KOPT-K1 (cell line): ENCODE measurements at regions not wholly inside any gene's neighbourhood (a gene's known extent, or its start where the extent isn't known, plus 50 kb on each side); places are given as distances from the start of the nearest gene placed in this dataset.
"Not testable (repeated sequence)": the region's sequence is repeated elsewhere in the genome, so short reads cannot be mapped to it uniquely, and the experiment has no call there.

Source experiments
- H3K27ac ChIP-seq: fragments of 200-600 bp; sonication (generic); 2 replicates; pipeline ENCODE4 v1.5.1; 2016; ENCODE audit warnings: antibody characterized with exemption, mild to moderate bottlenecking, low read depth, low read length; ENCODE audit not compliant: poor library complexity, severe bottlenecking
- H3K36me3 ChIP-seq: fragments of 200-600 bp; sonication (generic); 2 replicates; pipeline ENCODE4 v1.5.1; 2017; ENCODE audit warnings: antibody characterized with exemption, mild to moderate bottlenecking, low read length, moderate library complexity; ENCODE audit not compliant: insufficient read depth
- H3K9me3 ChIP-seq: fragments of 200-600 bp; sonication (generic); 2 replicates; pipeline ENCODE4 v1.5.1; 2017; ENCODE audit warnings: antibody characterized with exemption, low read length, mild to moderate bottlenecking; ENCODE audit not compliant: insufficient read depth, poor library complexity, severe bottlenecking

DNA sequence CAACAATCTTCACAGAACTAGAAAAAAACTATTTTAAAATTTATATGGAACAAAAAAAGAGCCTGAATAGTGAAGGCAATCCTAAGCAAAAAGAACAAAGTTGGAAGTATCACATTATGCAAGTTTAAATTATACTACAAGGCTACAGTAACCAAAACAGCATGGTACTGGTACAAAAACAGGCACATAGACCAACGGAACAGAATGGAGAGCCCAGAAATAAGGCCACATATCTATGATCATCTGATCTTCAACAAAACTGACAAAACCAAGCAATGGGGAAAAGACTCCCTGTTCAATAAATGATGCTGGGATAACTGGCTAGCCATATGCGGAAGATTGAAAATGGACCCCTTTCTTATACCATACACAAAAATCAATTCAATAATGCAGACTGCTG, 74.4 kb upstream of the RTN4 start:
- H3K27ac ChIP-seq, H3K36me3 ChIP-seq, H3K9me3 ChIP-seq: not testable (repeated sequence)

DNA sequence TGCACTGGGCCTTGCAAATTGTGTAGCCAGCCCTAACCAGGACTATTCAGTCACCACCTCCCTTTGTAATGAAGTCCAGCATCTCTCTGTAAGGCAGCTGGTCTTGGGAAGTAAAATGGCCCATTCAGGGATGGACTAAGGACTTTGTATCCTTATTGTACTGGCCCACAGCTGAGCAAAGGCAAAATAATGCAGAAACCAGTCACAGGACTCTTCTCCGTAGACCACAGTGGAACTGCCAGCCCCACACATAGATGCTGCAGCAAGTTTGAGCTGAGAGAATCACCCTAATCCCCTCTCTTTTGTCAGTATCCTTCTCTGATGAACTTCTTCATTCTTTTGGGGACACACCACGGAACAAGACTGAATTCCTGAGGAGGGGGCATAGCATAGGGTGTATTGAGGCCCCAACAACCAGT, 73.6 kb upstream of the RTN4 start:
- no peak overlapping the region for H3K27ac ChIP-seq

DNA sequence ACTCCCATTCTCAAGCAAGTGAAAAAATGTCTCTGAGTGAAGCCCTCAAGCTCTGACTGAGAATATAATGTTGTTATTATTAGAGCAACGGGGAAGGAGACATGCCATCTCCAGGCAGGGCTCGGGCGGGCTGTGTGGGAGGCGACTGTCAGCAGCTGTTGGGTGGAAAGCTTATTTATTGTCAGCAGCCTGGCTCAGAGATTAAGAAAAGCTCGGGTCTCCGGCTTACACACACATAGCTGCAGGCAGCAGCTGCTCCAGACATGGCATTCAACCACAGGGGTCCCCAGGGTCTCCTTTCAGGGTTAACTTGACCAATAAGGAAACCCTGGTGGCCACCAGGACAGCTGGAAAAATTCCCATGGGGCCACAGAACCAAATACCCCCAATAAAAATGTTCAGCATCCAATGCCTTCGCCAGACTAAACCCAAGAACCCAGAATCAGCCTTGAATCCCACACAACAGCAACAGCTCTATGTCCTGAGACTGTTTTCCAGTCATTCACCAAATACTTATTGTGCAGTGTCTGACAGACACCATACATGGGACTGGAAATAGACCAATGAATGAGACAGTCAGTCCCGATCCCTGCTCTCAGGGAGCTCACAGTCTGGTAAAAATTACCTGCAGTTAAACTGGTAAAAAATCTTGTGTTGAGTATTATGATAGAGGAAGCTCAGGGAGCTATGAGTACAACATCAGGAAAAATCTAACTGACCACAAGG, 70.5 kb upstream of the RTN4 start:
- Histone ChIP-seq H3K27ac (no peak overlapping the region), H3K36me3 (no peaks in the 10 kb centered on the region)

More for the DNA sequence above, 73.6 kb upstream of the RTN4 start:
- no peaks in the 10 kb centered on the region for H3K36me3 ChIP-seq
- H3K9me3 ChIP-seq: no peaks in the 10 kb centered on the region

DNA sequence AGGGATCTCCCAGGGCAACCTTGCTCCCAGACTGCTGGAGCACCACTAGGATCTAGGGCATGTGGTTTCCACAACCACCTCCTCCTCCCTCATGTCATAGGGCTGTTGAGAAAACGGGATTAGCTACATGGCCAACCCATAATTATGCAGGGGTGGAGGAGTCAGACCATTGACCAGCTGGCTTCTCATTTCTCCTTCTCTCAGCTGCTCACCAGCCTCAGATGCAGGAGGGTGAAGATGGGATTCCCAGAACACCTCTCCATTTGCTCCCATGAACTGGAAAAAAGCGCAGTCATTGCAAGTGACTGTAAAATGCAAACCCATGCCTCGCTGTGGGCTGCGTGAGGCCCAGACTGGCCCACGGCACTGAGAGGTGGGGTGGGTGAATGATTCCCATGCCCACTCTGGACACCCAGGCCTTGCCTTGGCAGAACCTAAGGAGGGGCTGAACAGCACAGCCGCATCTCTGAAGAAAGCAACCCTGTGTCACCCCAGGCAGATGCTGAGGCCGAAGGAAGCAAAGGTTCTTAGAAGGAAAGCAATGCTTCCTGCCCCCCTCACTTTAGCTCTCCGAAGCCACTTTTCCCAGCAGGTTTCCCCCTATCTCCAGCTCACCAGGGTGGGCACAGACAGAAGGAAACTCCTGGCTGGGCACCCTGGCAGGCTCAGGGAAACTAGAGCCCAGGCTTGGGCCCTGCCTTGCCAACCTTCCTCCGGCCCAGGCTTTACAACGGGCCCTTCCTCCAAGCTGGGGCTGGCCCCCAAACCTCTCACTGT, 69.6 kb upstream of the RTN4 start:
- Histone ChIP-seq H3K27ac (no peak overlapping the region), H3K36me3 (no peaks in the 10 kb centered on the region), H3K9me3 (no peaks in the 10 kb centered on the region)

More for the DNA sequence above, 70.5 kb upstream of the RTN4 start:
- no peaks in the 10 kb centered on the region for H3K9me3 ChIP-seq

DNA sequence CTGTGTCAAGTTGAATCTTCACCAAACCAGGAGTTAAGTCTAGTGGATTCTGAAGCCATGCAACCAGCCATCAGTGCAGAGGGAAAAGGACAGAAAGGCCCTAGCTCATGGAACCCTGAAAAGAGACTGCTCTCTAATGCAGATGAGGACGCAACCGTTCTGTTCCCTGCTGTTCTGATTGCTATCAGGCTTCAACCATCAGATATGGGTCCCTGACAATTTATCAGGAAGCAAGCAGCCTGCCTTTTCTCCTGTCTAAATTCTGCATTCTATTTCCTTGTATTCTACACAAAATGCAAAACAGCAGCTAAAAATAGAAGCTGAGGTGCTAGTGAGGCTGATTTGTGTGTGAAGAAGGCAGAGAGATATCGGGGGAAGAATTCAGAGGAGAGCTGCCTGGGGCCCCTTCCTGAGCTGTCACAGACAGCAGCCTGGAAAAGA, 68.4 kb upstream of the RTN4 start:
- no peaks in the 10 kb centered on the region for H3K9me3 ChIP-seq
- H3K36me3 ChIP-seq: no peaks in the 10 kb centered on the region
- no peak overlapping the region for H3K27ac ChIP-seq

DNA sequence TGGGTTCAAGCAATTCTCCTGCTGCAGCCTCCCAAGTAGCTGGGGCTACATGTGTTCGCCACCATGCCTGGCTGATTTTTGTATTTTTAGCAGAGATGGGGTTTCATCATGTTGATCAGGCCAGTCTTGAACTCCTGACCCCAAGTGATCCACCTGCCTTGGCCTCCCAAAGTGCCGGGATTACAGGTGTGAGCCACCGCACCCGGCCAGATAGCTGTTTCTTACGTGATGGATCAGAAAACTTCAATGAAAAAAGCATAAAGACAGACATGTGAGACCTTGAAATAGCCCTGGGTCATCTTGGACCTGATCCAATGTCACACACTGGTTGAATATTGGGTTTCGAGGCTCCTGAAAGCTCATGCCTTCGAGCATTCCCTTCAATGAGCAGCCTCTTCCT, 66.7 kb upstream of the RTN4 start:
- H3K36me3 ChIP-seq: no peaks in the 10 kb centered on the region
- no peaks in the 10 kb centered on the region for H3K9me3 ChIP-seq
- H3K27ac ChIP-seq: no peak overlapping the region

DNA sequence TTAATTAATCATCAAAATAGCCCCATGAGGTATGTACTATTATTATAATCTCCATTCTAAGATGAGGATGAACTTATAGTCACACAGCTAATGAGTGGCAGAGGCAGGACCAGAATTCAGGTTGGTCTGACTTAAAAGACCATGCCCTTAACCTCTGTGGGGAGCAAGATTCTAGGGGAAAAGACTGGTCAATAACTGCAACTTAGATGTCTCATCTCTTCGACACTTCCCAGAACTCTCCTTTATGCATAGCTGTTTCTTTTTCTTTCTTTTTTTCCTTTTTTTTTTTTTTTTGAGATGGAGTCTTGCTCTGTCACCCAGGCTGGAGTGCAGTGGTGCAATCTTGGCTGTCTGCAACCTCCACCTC, 66.3 kb upstream of the RTN4 start:
- H3K27ac ChIP-seq: no peak overlapping the region
- no peaks in the 10 kb centered on the region for H3K9me3 ChIP-seq
- H3K36me3 ChIP-seq: no peaks in the 10 kb centered on the region

DNA sequence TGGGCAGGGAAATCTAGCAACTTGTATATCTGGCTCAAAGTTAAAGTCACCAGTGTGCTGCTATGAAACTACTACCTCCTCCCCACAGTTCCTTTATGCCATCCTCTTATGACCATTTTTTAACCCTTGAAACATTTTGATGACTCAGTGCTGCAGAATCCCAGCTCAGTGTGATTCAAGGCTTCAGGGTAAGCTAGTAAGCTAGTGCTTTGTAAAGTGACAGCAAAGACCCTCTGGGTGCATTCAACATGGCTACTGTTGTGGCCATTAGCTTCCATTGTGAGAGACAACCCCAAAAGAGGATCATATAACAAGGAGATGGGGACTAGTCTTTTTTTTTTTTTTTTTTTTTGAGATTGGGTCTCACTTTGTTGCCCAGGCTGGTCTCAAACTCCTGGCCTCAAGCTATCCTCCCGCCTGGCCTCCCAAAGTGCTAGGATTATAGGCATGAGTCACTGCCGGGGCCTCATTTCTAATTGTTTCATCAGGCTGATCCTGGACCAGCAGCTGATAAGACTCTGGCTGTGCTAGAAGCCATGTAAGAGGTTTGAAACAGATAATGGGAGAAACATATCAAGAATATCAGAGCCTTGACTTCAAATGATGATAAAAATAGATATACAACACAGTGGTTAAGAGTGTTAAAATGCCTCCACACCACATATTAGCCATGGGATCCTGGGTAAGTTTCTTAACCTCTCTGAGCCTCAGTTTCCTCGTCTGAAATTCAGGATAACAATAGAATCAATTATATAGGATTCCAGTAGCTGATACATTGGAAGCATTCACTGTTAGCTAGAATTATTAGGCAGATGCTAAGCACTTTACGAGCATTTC, 65.7 kb upstream of the RTN4 start:
- Histone ChIP-seq H3K9me3 (no peaks in the 10 kb centered on the region), H3K36me3 (no peaks in the 10 kb centered on the region), H3K27ac (no peak overlapping the region)

DNA sequence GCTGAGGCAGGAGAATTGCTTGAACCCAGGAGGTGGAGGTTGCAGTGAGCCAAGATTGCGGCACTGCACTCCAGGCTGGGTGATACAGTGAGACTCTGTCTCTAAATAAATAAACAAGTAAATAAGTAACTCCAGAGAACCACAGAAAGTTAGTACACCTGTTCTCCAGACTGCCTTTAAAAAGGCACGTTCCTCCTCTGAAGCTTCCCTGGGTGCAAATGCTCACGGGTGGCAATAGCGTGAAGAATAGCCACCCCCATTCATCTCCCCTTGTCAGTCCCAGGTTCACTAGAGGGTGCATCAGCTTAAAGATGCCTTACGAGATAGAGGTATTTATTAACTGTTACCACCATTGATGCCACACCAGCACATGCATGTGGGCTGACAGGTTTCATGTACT, 64.3 kb upstream of the RTN4 start:
- H3K27ac ChIP-seq: no peak overlapping the region
- no peaks in the 10 kb centered on the region for H3K36me3 ChIP-seq
- no peaks in the 10 kb centered on the region for H3K9me3 ChIP-seq

DNA sequence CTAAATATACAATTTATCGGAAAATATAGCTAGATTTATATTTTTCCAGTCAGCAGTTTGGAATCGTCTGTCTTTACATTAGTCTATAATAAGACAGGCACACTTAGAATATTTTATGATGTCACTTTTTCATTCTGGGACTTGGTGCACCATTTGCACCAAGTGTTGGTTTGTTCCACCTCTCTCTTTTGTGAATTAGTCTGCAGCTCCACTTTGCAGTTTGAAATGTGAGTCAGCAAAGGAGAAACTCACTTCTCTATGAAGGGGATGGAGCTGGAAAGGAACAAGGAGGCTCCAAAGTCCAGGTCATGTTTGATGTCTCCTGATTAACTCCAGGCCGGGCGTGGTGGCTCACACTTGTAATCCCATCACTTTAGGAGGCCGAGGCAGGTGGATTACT, 63.8 kb upstream of the RTN4 start:
- H3K27ac ChIP-seq: no peak overlapping the region
- no peaks in the 10 kb centered on the region for H3K9me3 ChIP-seq
- no peaks in the 10 kb centered on the region for H3K36me3 ChIP-seq

DNA sequence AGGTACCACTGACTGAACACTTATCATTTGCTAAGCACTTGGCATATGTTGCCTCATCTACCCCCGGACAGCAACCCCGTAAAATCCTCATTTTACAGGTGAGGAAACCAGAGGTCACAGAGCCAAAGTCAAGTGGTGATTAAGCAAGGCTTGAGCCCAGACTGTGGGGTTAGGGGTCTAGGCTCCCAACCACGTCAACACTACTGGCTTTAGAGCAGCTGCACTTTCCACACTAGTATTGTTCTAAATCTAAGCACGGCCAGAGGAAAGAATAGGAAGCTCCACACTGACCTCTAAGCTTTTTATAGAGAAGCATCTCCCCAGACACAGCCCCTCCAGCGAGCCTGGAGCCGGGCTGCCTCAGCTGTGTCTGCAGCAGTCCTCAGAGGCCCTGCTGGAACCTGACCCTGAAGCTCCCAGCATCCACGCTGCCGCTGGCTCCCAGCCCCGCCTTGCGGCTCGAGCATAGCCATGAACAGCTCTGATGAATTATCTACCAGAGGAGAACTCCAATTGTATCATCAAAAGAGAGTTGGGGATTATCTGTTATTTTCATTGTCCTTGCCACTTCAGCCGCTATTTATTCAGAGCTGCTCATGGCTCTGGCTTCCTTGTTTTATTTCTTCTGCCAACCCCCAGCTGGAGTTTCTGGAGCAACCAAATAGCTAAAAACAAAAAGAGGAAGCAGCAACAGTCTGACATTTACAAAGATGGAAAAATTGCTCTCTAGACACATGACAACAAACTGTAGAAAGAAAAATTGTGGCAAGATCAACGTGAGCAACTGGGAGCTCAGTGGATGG, 62.2 kb upstream of the RTN4 start:
- no peak overlapping the region for H3K27ac ChIP-seq
- H3K9me3 ChIP-seq: no peaks in the 10 kb centered on the region
- H3K36me3 ChIP-seq: no peaks in the 10 kb centered on the region

DNA sequence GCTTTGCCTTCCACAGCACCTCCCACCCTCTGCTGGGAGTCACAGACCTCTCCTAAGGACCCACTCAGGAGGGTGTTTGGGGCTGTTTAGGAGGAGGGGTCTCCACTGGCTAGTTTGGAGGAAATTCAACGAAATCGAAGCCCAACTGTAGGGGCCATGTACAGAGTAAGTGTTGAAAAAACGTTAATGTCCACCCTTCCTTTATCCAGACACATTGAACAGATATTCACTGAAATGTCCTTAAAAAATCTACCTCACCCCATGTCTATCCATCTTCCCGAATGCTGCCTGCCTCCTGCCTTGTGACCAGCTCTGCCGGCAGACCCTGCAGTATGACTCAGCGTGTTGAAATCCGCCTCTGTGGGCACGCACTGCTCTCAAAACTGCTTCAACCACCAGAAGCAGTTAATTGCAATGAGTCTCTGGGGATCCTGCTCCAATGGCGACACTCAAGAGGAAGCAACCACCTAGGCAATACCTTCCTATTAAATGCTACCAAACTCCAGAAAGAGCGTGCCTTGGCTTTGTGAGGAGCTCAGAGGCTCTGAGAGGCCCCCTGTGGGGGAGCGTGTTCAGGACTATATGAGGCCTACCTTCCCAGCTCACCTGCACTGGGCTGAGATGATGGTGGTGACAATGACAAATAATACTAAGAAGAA, 61.4 kb upstream of the RTN4 start:
- Histone ChIP-seq H3K27ac (no peak overlapping the region), H3K36me3 (no peaks in the 10 kb centered on the region), H3K9me3 (no peaks in the 10 kb centered on the region)

DNA sequence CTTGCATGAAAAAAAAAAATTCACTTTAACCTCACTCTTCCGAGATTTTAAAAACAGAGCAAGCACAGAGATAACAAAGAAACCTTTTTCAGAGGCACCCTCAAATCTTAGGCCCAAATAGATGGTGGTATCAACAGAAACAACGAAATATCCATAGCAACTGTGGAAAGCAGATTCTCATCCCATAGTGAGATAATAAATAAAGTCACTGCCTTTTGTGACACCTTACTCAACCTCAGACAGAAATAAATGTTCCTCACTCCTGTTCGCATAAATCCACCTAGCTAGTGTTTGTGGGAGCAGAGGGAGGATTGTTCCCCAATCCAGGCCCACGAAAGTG, 60.9 kb upstream of the RTN4 start:
- Histone ChIP-seq H3K36me3 (no peaks in the 10 kb centered on the region), H3K27ac (no peak overlapping the region), H3K9me3 (no peaks in the 10 kb centered on the region)

DNA sequence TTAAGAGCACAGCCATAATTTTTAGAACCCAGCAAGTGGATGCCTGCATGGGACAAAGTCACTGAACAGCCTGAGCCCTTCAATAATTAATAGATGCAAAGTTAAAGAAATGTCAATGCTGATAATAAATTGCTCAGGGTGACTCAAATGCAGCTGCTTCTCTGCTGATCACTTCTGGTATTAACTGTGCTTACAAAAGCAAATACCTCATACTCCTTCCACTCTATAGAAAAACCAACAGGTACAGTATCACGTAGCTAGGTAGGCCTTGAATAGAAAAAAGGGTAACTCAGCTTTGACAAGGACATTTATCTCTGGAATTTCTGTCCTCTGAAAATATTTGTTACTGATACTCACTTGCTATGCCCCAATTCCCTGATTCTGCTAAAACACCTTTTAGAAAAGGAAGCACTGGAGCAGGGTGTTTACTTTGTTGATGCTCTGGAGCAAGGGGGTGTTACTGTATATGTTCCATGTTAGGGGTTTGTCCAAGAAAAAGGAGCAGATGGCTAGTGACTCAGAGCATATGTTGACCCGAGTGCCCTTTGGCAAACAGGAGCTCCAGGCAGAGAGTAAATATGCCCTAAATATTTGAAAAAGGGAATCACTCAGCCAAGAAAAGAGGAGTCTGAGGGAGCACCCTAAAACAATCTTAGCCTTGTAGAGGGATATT, 59.1 kb upstream of the RTN4 start:
- no peaks in the 10 kb centered on the region for H3K36me3 ChIP-seq
- H3K9me3 ChIP-seq: no peaks in the 10 kb centered on the region
- no peak overlapping the region for H3K27ac ChIP-seq
